ENCODE measurements at regions not wholly inside any gene's neighbourhood (a gene's known extent, or its start where the extent isn't known, plus 50 kb on each side); places are given as distances from the start of the nearest gene placed in this dataset.

DNA sequence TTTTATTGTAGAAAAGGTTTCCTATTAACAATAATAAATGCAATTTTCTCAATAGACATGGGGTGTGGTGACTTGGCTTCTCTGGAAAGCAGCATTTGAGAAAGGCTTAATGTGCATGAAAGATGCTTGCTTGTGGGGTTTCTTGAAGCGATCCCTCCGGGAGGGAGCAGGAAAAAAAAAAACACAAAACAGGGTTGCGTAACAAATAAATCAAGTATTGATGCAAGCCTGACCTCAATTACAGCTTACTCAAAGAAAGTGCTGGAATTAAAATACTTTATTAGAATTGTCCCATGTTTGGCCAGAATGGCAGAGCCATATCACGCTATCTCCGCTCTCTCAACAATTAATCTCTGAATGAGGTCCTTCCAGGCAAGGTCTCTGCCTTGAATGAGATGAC is 1612.5 kb downstream of the REEP3 start:
- Histone ChIP-seq H3K4me1 (no peaks in the 10 kb centered on the region), H3K36me3 (no peaks in the 10 kb centered on the region), H3K4me3 (no peak overlapping the region), H3K27ac (no peak overlapping the region), H3K27me3 (no peaks in the 10 kb centered on the region), H3K9me3 (no peaks in the 10 kb centered on the region)
- TF ChIP-seq, protein P1, sequence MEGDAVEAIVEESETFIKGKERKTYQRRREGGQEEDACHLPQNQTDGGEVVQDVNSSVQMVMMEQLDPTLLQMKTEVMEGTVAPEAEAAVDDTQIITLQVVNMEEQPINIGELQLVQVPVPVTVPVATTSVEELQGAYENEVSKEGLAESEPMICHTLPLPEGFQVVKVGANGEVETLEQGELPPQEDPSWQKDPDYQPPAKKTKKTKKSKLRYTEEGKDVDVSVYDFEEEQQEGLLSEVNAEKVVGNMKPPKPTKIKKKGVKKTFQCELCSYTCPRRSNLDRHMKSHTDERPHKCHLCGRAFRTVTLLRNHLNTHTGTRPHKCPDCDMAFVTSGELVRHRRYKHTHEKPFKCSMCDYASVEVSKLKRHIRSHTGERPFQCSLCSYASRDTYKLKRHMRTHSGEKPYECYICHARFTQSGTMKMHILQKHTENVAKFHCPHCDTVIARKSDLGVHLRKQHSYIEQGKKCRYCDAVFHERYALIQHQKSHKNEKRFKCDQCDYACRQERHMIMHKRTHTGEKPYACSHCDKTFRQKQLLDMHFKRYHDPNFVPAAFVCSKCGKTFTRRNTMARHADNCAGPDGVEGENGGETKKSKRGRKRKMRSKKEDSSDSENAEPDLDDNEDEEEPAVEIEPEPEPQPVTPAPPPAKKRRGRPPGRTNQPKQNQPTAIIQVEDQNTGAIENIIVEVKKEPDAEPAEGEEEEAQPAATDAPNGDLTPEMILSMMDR (IDR thresholded peaks at IDR 0.05): no peak
- DNase-seq (ENCODE audit: low spot score): no peak

DNA sequence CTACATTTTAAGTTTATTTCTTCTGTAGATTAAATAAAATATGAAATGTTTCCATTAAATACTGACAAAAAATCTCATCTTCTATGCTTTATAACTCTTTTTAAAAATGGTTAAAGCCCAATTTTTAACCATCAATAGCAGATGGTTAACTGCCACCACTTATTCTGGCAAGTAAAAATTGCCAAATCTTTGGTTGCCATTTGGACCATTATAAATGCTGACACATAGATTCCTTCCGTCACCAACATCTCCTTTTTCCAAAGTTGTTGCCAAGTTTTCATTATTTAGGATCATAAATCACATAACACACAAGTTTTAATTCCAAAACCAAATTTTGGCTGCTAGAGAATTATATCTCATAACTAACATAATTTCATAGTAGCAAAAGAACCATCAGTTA is 1614.3 kb downstream of the REEP3 start:
- no peaks in the 10 kb centered on the region for H3K36me3 ChIP-seq
- no peak overlapping the region for H3K27ac ChIP-seq
- H3K27me3 ChIP-seq: no peaks in the 10 kb centered on the region
- no peak for DNase-seq (ENCODE audit: low spot score)
- no peaks in the 10 kb centered on the region for H3K9me3 ChIP-seq
- H3K4me1 ChIP-seq: no peaks in the 10 kb centered on the region
- TF ChIP-seq, protein P1 (IDR thresholded peaks at IDR 0.05): no peak
- H3K4me3 ChIP-seq: no peak overlapping the region

DNA sequence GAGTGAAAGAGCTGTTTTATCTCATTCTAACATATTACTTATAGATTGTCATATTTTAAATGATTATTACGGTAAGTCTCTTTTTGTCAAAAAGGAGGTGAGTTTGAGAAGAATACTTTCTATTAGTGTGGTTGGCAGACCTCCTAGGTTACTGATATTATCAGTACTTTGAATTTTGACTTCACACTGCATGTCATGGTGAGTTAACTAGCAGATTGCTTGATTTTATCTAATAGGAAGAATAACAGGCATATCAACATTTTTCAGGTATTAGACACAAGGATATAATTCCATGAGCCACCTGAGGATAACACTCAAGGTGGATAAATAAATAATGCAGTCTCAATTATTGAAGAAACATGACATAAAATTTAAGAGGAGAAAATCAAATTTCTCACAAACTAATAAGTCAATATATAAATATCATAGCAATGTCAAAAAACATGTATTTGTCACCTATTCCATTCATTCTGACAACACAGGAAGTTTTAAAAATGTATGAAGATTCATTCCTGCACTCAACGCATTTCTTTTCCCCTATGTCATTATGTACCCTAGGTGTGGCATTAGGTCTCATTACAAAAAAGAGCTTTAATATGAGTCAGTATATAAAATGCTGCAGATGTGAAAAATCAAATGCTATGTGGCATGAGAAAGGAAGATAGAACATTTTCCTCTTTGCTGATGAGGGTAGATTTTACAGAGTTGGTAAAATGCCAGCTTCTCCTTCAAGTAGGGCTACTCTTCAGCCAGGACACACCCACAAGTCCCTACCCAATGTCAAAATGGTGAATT is 1621.6 kb downstream of the REEP3 start:
- H3K4me1 ChIP-seq: no peaks in the 10 kb centered on the region
- no peak for DNase-seq (ENCODE audit: low spot score)

DNA sequence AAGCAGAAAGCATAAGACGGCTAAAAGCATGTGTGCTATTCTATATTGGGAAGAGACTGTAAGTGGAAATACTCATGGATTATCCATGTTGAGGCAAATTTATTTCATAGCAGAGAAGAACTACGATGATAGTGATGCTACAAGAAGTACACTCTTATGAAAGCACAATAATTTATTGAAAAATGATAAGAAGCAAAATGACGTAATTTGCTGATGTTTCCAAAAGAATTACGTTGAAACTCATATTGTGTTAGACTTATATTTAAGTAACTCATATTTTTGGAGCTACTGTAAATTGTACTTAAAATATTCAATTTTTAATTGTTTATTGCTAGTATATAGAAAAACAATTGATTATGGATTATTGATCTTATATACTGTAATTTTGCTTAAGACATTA is 1622.5 kb downstream of the REEP3 start:
- Histone ChIP-seq H3K4me3 (no peak overlapping the region), H3K27me3 (no peaks in the 10 kb centered on the region), H3K9me3 (no peaks in the 10 kb centered on the region), H3K36me3 (no peaks in the 10 kb centered on the region), H3K4me1 (no peaks in the 10 kb centered on the region), H3K27ac (no peak overlapping the region)
- TF ChIP-seq, protein P1 (IDR thresholded peaks at IDR 0.05): no peak
- DNase-seq (ENCODE audit: low spot score): no peak

More for the DNA sequence above, 1621.6 kb downstream of the REEP3 start:
- H3K4me3 ChIP-seq: no peak overlapping the region
- no peaks in the 10 kb centered on the region for H3K36me3 ChIP-seq
- H3K9me3 ChIP-seq: no peaks in the 10 kb centered on the region
- no peaks in the 10 kb centered on the region for H3K27me3 ChIP-seq
- H3K27ac ChIP-seq: no peak overlapping the region
- TF ChIP-seq, protein P1 (IDR thresholded peaks at IDR 0.05): no peak

DNA sequence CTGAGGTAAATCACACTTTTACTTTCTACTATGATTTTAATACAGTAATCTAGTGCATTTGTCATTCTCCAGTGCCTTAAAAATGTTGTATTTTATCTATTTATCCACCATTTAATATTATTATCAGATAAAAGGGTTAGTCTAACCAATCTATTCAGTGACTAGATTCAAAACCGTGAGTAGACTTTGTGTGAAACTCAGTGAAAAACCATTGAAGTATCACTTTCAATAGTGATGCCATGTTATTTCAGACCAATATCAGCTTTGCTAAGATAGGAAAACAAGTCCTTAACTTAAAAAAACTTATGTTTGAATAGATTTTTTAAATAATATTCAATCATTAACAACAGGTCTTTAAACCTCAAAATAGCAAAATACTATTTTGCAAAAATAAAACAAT is 1628.7 kb downstream of the REEP3 start:
- DNase-seq (ENCODE audit: low spot score): no peak
- Histone ChIP-seq H3K4me1 (no peaks in the 10 kb centered on the region), H3K4me3 (no peak overlapping the region), H3K27me3 (no peaks in the 10 kb centered on the region), H3K36me3 (no peaks in the 10 kb centered on the region), H3K27ac (no peak overlapping the region), H3K9me3 (no peaks in the 10 kb centered on the region)
- TF ChIP-seq, protein P1 (IDR thresholded peaks at IDR 0.05): no peak

DNA sequence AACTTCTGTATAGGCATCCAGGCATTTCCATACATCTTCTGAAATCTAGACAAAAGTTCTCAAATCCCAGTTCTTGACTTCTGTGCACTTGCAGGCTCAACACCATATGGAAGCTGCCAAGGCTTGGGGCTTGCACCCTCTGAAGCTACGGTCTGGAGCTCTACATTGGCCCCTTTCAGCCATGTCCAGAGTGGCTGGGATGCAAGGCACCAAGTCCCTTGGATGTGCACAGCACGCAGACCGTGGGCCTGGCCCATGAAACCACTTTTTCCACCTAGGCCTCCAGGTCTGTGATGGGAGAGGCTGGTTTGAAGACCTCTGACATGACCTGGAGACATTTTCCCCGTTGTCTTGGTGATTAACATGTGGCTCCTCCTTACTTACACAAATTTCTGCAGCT is 1645.1 kb downstream of the REEP3 start:
- TF ChIP-seq, protein P1 (IDR thresholded peaks at IDR 0.05): no peak
- Histone ChIP-seq H3K9me3 (no peaks in the 10 kb centered on the region), H3K27ac (no peak overlapping the region), H3K4me3 (no peak overlapping the region), H3K27me3 (no peaks in the 10 kb centered on the region), H3K36me3 (no peaks in the 10 kb centered on the region), H3K4me1 (no peaks in the 10 kb centered on the region)
- no peak for DNase-seq (ENCODE audit: low spot score)
